T-helper 2 cell treated with Interferon-gamma antibody and Interleukin-4, amounts not matched to agents 5 μg/mL and 100 μg/mL, for 36 hours (primary cell): ENCODE measurements at regions not wholly inside any gene's neighbourhood (a gene's known extent, or its start where the extent isn't known, plus 50 kb on each side); places are given as distances from the start of the nearest gene placed in this dataset.

Experiments
- DNase-seq: peaks from one replicate; pipeline ENCODE4 v3.0.0; 2021; ENCODE audit warnings: low spot score
- H3K27ac Mint-ChIP-seq: one replicate; pipeline ENCODE4 v1.8.0; 2021; ENCODE audit warnings: mild to moderate bottlenecking, mixed read lengths
- H3K27me3 Mint-ChIP-seq: one replicate; pipeline ENCODE4 v1.8.0; 2021; ENCODE audit warnings: low read depth, mixed read lengths
- H3K36me3 Mint-ChIP-seq: one replicate; pipeline ENCODE4 v1.8.0; 2021; ENCODE audit warnings: low read depth, mixed read lengths
- H3K4me1 Mint-ChIP-seq: one replicate; pipeline ENCODE4 v1.8.0; 2021; ENCODE audit warnings: low read depth, mixed read lengths
- H3K4me3 Mint-ChIP-seq: one replicate; pipeline ENCODE4 v1.8.0; 2022; ENCODE audit warnings: mild to moderate bottlenecking, moderate library complexity, mixed read lengths
- H3K9me3 Mint-ChIP-seq: one replicate; pipeline ENCODE4 v1.8.0; 2021; ENCODE audit warnings: mixed read lengths

DNA sequence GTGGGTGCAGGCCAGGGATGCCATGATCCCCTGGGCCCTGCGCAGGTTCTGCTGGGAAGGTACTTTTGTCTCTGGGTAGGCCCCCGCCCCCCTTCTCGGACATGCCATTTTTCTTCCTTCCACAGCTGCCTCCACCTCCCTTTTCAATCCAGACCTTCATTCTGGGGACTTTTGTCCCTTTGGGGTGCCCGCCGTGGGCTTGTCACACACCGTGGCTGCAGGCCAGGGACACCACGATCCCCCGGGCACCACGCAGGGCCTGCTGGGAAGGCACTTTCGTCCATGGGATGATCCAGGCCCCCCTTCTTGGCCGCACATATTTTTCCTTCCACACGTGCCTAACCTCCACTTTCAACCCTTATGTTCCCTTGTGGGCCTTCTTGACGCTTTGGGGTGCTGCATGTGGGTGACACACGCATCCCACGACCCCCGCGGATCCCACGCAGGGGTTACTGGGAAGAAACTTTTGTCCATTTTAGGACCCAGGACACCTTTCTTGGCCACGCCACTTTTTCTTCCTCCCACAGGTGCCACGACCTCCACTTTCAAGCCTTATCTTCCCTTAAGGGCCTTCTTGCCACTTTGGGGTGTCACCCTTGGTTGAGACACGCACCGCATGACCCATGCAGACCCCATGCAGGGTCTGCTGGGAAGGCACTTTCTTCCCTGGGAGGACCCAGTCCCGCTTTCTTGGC, 272.5 kb downstream of the ALG10 start:
- Mint-ChIP-seq H3K27ac (no peak overlapping the region), H3K27me3 (no peaks in the 10 kb centered on the region), H3K4me3 (no peak overlapping the region), H3K4me1 (no peaks in the 10 kb centered on the region), H3K36me3 (no peaks in the 10 kb centered on the region), H3K9me3 (peaks cover 75% of the 10 kb centered on the region)
- no peak for DNase-seq

DNA sequence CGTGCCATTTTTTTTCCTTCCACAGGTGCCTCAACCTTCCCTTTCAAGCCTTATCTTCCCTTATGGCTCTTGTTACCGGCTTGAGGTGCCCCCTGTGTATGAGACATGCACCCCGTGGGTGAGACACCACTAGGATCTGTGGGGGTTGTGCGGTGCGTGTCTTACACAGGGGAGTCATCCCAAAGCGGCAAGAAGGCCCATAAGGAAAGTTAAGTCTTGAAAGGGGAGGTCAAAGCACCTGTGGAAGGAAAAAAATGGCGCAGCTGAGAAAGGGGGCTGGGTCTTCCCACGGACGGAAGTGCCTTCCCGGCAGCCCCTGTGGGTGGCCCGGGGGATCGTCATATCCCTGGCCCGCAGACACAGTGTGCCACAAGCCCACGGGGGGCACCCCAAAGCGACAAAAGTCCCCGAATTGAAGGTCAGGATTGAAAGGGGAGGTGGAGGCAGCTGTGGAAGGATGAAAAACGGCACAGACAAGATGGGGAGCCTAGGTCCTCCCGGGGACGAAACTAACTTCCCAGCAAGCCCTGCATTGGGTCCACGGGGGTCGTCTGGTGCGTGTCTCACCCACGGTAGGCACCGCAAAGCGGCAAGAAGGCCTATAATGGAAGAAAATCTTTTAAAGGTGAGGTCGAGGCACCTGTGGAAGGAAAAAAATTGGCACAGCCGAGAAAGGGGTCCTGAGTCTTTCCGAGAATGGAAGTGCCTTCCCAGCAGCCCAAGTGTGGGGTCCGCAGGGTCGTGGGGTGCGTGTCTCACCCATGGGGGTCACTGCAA, 273.3 kb downstream of the ALG10 start:
- H3K9me3 Mint-ChIP-seq = peaks cover 77% of the 10 kb centered on the region
- H3K27ac Mint-ChIP-seq = no peak overlapping the region
- no peaks in the 10 kb centered on the region for H3K27me3 Mint-ChIP-seq
- no peaks in the 10 kb centered on the region for H3K4me1 Mint-ChIP-seq
- H3K36me3 Mint-ChIP-seq = no peaks in the 10 kb centered on the region
- no peak overlapping the region for H3K4me3 Mint-ChIP-seq
- DNase-seq = no peak

DNA sequence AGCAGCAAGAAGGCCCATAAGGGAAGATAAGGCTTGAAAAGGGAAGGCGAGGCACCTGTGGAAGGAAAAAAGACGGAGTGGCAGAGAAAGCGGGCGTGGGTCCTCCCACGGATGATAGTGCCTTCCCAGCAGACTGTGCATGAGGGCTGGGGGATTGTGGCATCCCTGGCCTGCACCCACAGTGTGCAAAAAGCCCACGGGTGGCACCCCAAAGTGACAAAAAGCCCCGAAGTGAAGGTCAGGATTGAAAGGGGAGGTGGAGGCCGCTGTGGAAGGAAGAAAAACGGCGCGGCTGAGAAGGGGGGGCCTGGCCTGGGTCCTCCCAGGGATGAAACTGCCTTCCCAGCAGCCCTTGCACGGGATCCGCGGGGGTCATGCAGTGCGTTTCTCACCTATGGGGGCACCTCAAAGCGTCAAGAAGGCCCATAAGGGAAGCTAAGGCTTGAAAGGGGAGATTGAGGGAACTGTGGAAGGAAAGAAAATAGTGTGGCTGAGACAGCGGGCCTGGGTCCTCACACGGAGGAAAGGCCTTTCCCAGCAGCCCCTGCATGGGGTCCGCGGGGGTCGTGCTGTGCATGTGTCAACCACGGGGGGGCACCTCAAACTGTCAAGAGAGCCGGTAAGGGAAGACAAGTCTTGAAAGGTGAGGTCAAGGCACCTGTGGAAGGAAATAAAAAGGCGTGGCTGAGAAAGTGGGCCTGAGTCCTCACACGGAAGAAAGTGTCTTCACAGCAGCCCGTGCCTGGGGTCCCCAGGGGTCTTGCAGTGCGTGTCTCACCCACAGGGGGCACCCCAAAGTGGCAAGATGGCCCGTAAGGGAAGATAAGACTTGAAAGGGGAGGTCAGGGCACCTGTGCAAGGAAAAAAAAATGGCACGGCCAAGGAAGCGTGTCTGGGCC, 274.1 kb downstream of the ALG10 start:
- Mint-ChIP-seq H3K27me3 (no peaks in the 10 kb centered on the region), H3K4me3 (no peak overlapping the region), H3K36me3 (no peaks in the 10 kb centered on the region), H3K4me1 (no peaks in the 10 kb centered on the region), H3K9me3 (peaks cover 77% of the 10 kb centered on the region), H3K27ac (no peak overlapping the region)
- no peak for DNase-seq

DNA sequence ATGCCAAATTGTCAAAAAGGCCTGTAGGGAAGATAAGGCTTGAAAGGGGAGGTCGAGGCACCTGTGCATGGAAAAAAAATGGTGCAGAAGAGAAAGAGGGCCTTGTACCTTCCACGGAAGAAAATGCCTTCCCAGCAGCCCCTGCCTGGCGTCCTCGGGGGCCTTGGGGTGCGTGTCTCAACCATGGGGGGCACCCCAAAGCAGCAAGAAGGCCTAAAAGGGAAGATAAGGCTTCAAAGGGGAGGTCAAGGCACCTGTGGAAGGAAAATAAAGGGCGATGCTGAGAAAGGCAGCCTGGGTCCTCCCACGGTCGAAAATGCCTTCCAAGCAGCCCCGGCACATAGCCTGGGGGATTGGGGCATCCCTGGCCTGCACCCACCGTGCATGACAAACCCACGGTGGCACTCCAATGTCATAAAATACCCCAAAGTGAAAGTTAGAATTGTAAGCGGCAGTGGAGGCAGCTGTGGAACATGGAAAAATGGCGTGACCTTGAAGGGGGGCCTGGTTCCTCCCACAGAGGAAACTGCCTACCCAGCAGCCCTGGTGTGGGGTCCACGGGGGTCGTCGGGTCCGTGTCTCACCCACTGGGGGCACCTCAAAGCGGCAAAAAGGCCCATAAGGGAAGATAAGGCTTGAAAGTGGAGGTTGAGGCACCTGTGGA, 275.0 kb downstream of the ALG10 start:
- no peaks in the 10 kb centered on the region for H3K4me1 Mint-ChIP-seq
- H3K9me3 Mint-ChIP-seq = peaks cover 84% of the 10 kb centered on the region
- no peaks in the 10 kb centered on the region for H3K27me3 Mint-ChIP-seq

DNA sequence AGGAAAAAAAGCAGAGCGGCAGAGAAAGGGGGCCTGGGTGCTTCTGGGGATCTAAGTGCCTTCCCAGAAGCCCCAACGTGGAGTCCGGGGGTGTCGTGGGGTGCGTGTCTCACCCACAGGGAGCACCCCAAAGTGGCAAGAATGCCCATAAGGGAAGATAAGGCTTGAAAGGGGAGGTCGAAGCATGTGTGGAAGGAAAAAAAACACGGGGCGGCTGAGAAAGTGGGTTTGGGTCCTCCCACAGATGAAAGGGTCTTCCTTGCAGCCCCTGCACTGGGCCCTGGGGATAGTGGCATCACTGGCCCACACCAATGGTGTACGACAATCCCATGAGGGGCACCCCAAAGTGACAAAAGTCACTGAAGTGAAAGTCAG, 275.5 kb downstream of the ALG10 start:
- no peak overlapping the region for H3K4me3 Mint-ChIP-seq
- no peak for DNase-seq
- H3K9me3 Mint-ChIP-seq = peaks cover 85% of the 10 kb centered on the region
- H3K36me3 Mint-ChIP-seq = no peaks in the 10 kb centered on the region
- no peaks in the 10 kb centered on the region for H3K27me3 Mint-ChIP-seq
- H3K27ac Mint-ChIP-seq = no peak overlapping the region
- no peaks in the 10 kb centered on the region for H3K4me1 Mint-ChIP-seq

More for the DNA sequence above, 275.0 kb downstream of the ALG10 start:
- Mint-ChIP-seq H3K36me3 (no peaks in the 10 kb centered on the region), H3K27ac (no peak overlapping the region), H3K4me3 (no peak overlapping the region)
- no peak for DNase-seq

DNA sequence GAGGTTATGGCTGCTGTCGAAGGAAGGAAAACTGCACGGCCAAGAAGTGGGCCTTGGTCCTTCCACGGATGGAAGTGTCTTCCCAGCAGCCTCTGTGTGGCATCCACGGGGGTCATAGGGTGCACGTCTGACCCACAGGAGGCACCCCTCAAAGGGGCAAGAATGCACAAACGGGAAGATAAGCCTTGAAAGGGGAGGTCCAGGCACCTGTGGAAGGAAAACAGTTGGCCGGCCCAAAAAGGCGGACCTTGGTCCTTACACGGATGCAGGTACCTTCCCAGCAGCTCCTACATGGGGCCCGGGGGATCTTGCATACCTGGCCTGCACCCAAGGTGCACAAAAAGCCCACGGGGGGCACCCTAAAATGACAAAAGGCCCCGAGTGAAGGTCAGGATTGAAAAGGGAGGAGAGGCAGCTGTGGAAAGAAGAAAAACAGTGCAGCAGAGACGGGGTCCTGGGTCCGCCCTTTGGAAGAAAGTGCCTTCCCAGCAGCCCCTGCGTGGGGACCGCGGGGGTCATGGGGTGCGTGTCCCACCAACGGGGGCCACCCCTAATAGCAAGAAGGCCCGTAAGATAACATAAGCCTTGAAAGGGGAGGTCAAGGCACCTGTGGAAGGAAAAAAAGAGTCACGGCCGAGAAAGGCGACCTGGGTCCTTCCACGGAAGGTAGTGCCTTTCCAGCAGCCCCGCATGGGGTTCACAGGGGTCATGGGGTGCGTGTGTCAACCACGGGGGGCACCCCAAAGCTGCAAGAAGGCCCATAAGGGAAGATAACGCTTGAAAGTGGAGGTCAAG, 276.1 kb downstream of the ALG10 start:
- Mint-ChIP-seq H3K4me1 (no peaks in the 10 kb centered on the region), H3K27ac (no peak overlapping the region), H3K4me3 (no peak overlapping the region), H3K36me3 (no peaks in the 10 kb centered on the region), H3K27me3 (no peaks in the 10 kb centered on the region), H3K9me3 (peaks cover 85% of the 10 kb centered on the region)
- DNase-seq = no peak

DNA sequence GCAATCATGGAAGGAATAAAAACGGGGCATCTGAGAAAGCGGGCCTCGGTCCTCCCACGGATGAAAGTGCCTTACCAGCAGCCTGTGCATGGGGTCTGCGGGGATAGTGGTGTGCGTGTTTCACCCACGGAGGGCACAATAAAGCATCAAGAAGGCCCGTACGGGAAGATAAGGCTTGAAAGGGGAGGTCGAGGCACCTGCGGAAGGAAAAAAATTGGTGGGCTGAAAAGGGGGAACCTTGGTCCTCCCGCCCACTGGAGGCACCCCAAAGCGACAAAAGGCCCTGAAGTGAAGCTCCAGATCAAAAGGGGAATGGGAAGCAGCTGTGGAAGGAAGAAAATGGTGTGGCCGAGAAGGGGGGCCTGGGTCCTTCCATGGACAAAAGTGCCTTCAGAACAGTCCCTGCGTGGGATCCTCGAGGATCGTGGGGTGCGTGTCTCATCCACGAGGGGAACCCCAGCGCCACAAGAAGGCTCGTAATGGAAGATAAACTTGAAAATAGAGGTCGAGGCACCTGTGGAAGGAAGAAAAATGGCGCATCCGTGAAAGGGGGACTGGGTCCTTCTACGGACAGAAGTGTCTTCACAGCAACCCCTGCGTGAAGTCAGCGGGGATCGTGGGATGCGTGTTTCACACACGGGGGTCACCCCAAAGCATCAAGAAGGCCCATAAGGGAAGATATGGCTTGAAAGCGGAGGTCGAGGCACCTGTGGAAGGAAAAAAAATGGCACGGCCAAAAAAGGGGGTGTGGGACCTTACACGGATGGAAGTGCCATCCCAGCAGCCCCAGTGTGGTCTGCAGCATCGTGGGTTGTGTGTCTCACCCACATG, 276.9 kb downstream of the ALG10 start:
- peaks cover 89% of the 10 kb centered on the region for H3K9me3 Mint-ChIP-seq
- H3K4me1 Mint-ChIP-seq = no peaks in the 10 kb centered on the region
- H3K36me3 Mint-ChIP-seq = no peaks in the 10 kb centered on the region
- no peak overlapping the region for H3K4me3 Mint-ChIP-seq
- H3K27ac Mint-ChIP-seq = no peak overlapping the region
- DNase-seq = no peak
- no peaks in the 10 kb centered on the region for H3K27me3 Mint-ChIP-seq

DNA sequence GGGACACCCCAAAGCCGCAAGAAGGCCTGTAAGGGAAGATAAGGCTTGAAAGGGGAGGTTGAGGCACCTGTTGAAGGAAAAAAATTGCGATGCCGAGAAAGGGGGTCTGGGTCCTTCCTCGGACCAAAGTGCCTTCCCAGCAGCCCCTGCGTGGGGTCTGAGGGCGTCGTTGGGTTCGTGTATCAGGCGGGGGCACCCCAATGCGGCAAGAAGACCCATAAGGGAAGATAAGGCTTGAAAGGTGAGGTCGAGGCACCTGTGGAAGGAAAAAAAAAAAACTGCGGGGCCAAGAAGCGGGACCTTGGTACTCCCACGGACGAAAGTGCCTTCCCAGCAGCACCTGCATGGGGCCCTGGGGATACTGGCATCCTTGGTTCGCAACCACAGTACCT, 277.5 kb downstream of the ALG10 start:
- DNase-seq = no peak
- no peaks in the 10 kb centered on the region for H3K4me1 Mint-ChIP-seq
- no peaks in the 10 kb centered on the region for H3K27me3 Mint-ChIP-seq
- H3K36me3 Mint-ChIP-seq = no peaks in the 10 kb centered on the region
- H3K9me3 Mint-ChIP-seq = peaks cover 88% of the 10 kb centered on the region
- H3K4me3 Mint-ChIP-seq = no peak overlapping the region
- no peak overlapping the region for H3K27ac Mint-ChIP-seq

DNA sequence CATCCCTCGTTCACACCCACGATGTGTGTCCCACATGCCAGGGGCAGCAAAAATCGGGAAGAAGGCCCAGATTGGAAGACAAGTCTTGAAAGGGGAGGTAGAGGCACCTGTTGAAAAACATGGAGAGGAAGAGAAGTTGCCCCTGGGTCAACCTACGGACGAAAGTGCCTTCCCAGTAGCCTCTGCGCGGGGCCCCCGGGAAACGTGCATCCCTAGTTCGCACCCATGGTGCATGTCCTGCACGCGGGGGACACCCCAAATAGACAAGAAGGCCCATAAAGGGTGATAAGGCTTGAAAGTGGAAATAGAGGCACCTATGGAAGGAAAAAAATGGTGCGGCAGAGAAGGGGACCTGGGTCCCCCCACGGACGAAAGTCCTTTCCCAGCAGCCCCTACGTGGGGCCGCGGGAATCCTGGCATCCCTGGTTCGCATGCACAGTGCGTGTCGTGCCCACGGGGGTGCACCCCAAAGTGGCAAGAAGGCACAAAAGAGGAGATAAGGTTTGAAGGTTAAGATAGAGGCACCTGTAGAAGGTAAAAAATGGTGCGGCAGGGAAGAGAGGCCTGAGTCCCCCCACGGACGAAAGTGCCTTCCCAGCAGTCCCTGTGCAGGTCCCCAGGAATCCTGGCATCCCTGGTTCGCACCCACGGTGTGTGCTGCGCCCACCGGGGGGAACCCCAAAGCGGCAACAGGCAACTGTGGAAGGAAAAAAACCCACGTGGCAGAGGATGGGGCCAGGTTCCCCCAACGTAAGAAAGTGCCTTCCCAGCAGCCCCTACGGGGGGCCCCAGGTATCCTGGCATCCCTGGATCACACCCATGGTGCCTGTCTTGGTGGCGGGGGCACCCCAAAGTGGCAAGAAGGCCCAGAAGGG, 278.3 kb downstream of the ALG10 start:
- H3K4me1 Mint-ChIP-seq = no peaks in the 10 kb centered on the region
- no peak overlapping the region for H3K27ac Mint-ChIP-seq
- no peak overlapping the region for H3K4me3 Mint-ChIP-seq
- no peak for DNase-seq
- no peaks in the 10 kb centered on the region for H3K27me3 Mint-ChIP-seq
- no peaks in the 10 kb centered on the region for H3K36me3 Mint-ChIP-seq
- H3K9me3 Mint-ChIP-seq = peaks cover 88% of the 10 kb centered on the region

DNA sequence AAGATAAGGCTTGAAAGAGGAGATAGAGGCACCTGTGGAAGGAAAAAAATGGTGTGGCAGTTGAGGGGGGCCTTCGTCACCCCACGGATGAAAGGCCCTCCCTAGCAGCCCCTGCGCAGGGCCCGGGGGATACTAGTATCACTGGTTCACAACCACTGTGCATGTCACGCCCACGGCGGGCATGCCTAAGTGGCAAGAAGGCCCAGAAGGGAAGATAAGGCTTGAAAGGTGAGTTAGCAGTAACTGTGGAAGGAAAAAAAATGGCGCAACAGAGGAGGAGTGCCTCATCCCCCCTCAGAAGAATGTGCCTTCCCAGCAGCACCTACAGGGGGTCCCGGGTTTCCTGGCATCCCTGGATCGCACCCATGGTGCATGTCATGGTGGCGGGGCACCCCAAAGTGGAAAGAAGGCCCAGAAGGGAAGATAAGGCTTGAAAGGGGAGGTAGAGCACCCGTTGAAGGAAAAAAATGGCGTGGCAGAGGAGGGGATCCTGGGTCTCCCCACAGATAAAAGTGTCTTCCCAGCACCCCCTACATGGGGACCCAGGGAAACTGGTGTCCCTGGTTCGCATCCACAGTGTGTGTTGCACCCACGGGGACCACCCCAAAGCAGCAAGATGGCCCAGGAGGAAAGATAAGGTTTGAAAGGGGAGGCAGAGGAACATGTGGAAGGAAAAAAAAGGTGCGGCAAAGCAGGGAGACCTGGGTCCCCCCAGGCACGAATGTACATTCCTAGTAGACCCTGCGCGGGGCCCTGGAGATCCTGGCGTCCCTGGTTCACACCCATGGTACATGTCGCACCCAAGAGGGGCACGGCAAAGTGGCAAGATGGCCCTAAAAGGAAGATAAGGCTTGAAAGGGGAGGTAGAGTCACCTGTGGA, 279.2 kb downstream of the ALG10 start:
- DNase-seq = no peak
- no peaks in the 10 kb centered on the region for H3K36me3 Mint-ChIP-seq
- peaks cover 92% of the 10 kb centered on the region for H3K9me3 Mint-ChIP-seq
- H3K27ac Mint-ChIP-seq = no peak overlapping the region
- H3K4me3 Mint-ChIP-seq = no peak overlapping the region
- H3K27me3 Mint-ChIP-seq = no peaks in the 10 kb centered on the region
- H3K4me1 Mint-ChIP-seq = no peaks in the 10 kb centered on the region

DNA sequence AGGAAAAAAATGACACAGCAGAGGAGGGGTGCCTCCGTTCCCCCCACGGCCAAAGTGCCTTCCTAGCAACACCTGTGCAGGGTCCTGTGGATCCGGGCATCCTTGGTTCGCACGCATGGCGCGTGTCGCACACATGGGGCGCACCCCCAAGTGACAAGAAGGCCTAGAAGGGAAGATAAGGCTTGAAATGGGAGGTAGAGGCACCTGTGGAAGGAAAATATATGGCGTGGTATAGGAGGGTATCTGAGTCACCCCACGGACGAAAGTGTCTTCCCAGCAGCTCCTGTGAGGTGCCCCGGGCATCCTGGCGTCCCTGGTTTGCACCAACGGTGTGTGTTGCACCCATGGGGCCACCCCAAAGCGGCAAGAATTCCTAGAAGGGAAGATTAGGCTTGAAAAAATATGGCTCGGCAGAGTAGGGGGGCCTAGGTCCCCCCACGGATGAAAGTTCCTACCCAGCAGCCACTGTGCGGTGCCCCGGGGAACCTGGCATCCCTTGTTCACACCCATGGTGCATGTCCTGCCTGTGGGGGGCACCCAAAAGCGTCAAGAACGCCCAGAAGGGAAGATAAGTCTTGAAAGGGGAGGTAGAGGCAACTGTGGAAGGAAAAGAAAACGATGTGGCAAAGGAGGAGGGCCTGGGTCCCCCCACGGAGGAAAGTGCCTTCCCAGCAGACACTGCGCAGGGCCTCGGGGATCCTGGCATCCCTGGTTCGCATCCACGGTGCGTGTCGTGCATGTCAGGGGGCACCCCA, 280.0 kb downstream of the ALG10 start:
- H3K36me3 Mint-ChIP-seq = no peaks in the 10 kb centered on the region
- H3K9me3 Mint-ChIP-seq = peaks cover 95% of the 10 kb centered on the region
- no peak overlapping the region for H3K4me3 Mint-ChIP-seq

More for the DNA sequence above, 280.0 kb downstream of the ALG10 start:
- DNase-seq = no peak
- Mint-ChIP-seq H3K4me1 (no peaks in the 10 kb centered on the region), H3K27me3 (no peaks in the 10 kb centered on the region), H3K27ac (no peak overlapping the region)
